ENCODE measurements at regions not wholly inside any gene's neighbourhood (a gene's known extent, or its start where the extent isn't known, plus 50 kb on each side); places are given as distances from the start of the nearest gene placed in this dataset.

GRCh38 chr6:9405825-9406224, 970.5 kb upstream of the SLC35B3 start:
- TF ChIP-seq ZNF431 (CRISPR knock-in tag; IDR thresholded peaks at IDR 0.05; ENCODE audit: borderline replicate concordance, low read depth) (no peak), CREB1 (IDR thresholded peaks at IDR 0.05) (peak; percentile 79), CREB1 (CRISPR knock-in tag; IDR thresholded peaks at IDR 0.05) (no peak)
- DNase-seq (ENCODE audit: low spot score) (no peak), ATAC-seq (no peak), FAIRE-seq (no peak)
- POLR2A ChIA-PET = no interaction called here
- 29% methylated on average over 7 of the region's 7 CpGs for whole genome bisulfite sequencing (ENCODE audit: low lambda C conversion rate)
- H3K4me3 ChIP-seq (replicated peaks in 1 of 3; ENCODE audit: insufficient read depth in 1 of 3, low read depth in 2 of 3, low read length in 3 of 3) = no peak overlapping the region
- BruUV-seq (replicated peaks) = no TSS peak
- no peaks in the 10 kb centered on the region for H3K79me2 ChIP-seq (ENCODE audit: insufficient read depth, low read length)
- no peak overlapping the region for H2AFZ ChIP-seq (ENCODE audit: low read length)
- H4K20me1 ChIP-seq (ENCODE audit: insufficient read depth, low read length) = no peaks in the 10 kb centered on the region
- in situ Hi-C loops (cut with HindIII; ENCODE audit: extremely low pct_ligation_motif_present, low pct_unique_long_range_greater_than_20kb) = loop anchor here (25.0 kb wide), 2 partner anchors 419 to 894 kb away; no protein-coding TSS in a partner anchor
- no peak overlapping the region for H3K9ac ChIP-seq (ENCODE audit: insufficient read depth, low read depth, low read length)
- no peaks in the 10 kb centered on the region for H3K36me3 ChIP-seq (replicated peaks in 1 of 2; ENCODE audit: control insufficient read depth in 1 of 2, insufficient read depth in 2 of 2, low read length in 2 of 2)
- no peaks in the 10 kb centered on the region for H3K9me3 ChIP-seq (ENCODE audit: low read length)
- H3K27ac ChIP-seq (ENCODE audit: extremely low read length, insufficient read depth, low read length) = no peak overlapping the region
- H3K4me1 ChIP-seq (ENCODE audit: insufficient read depth, low read length) = no peaks in the 10 kb centered on the region
- intact Hi-C loops (cut with micrococcal nuclease; ENCODE audit: unreplicated experiment) = no loop called here
- CTCF ChIA-PET (ENCODE audit: low intra/inter-chr PET ratio, low total read pairs) = no interaction called here
- no peaks in the 10 kb centered on the region for H3K27me3 ChIP-seq (ENCODE audit: control insufficient read depth in 1 of 2, insufficient read depth in 2 of 2, low read length in 2 of 2)
- H3K4me2 ChIP-seq (ENCODE audit: low read depth, low read length) = no peak overlapping the region

DNA sequence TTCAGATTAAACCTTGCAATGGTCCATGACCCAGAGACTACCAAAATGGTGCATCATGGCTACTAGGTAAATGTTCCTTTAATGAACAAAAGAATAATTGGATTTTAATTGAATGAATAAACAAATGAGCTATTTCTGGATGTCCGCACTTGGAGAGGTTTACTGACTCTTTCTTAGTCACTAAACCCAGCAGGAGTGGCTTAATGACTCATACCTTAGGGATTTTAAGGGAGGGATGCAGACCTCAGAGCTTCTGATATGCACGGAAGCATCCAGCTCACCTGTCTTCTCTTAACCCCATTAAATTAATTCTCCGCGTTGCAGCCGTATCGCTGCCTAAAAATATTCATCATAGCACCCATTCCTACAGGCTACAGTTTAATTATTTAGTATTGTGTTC, 970.0 kb upstream of the SLC35B3 start:
- no peak overlapping the region for H3K4me2 ChIP-seq (ENCODE audit: low read depth, low read length)
- no peaks in the 10 kb centered on the region for H3K9me3 ChIP-seq (ENCODE audit: low read length)
- no peak for DNase-seq (ENCODE audit: low spot score)
- no peak overlapping the region for H3K4me3 ChIP-seq (replicated peaks in 1 of 3; ENCODE audit: insufficient read depth in 1 of 3, low read depth in 2 of 3, low read length in 3 of 3)
- no peaks in the 10 kb centered on the region for H3K36me3 ChIP-seq (replicated peaks in 1 of 2; ENCODE audit: control insufficient read depth in 1 of 2, insufficient read depth in 2 of 2, low read length in 2 of 2)
- H3K79me2 ChIP-seq (ENCODE audit: insufficient read depth, low read length) = no peaks in the 10 kb centered on the region
- no TSS peak for BruUV-seq (replicated peaks)
- H2AFZ ChIP-seq (ENCODE audit: low read length) = no peak overlapping the region
- ChIA-PET CTCF (ENCODE audit: low intra/inter-chr PET ratio, low total read pairs) (no interaction called here), POLR2A (no interaction called here)
- H3K27me3 ChIP-seq (ENCODE audit: control insufficient read depth in 1 of 2, insufficient read depth in 2 of 2, low read length in 2 of 2) = no peaks in the 10 kb centered on the region
- intact Hi-C loops (cut with micrococcal nuclease; ENCODE audit: unreplicated experiment) = no loop called here
- FAIRE-seq = no peak
- H3K4me1 ChIP-seq (ENCODE audit: insufficient read depth, low read length) = no peaks in the 10 kb centered on the region
- H3K27ac ChIP-seq (ENCODE audit: extremely low read length, insufficient read depth, low read length) = no peak overlapping the region
- 66% methylated on average over 6 of the region's 6 CpGs for WGBS (ENCODE audit: low lambda C conversion rate)
- H3K9ac ChIP-seq (ENCODE audit: insufficient read depth, low read depth, low read length) = no peak overlapping the region
- no peak for ATAC-seq
- in situ Hi-C loops (cut with HindIII; ENCODE audit: extremely low pct_ligation_motif_present, low pct_unique_long_range_greater_than_20kb) = loop anchor here (25.0 kb wide), 2 partner anchors 418 to 893 kb away; no protein-coding TSS in a partner anchor
- H4K20me1 ChIP-seq (ENCODE audit: insufficient read depth, low read length) = no peaks in the 10 kb centered on the region
- TF ChIP-seq NR3C1 (CRISPR knock-in tag; IDR thresholded peaks at IDR 0.05) (no peak), SP2 (CRISPR knock-in tag; IDR thresholded peaks at IDR 0.05) (no peak), ZNF251 (CRISPR knock-in tag; IDR thresholded peaks at IDR 0.05) (no peak), STAG1 (CRISPR knock-in tag; IDR thresholded peaks at IDR 0.05) (no peak), ZNF33B (CRISPR knock-in tag; IDR thresholded peaks at IDR 0.05) (no peak), PRMT3 (CRISPR knock-in tag; IDR thresholded peaks at IDR 0.05; ENCODE audit: borderline replicate concordance, low read depth) (no peak), ZNF547 (CRISPR knock-in tag; IDR thresholded peaks at IDR 0.05) (no peak), GZF1 (CRISPR knock-in tag; IDR thresholded peaks at IDR 0.05) (no peak), ZNF773 (CRISPR knock-in tag; IDR thresholded peaks at IDR 0.05; ENCODE audit: borderline replicate concordance) (no peak)
- TF ChIP-seq, protein P1, sequence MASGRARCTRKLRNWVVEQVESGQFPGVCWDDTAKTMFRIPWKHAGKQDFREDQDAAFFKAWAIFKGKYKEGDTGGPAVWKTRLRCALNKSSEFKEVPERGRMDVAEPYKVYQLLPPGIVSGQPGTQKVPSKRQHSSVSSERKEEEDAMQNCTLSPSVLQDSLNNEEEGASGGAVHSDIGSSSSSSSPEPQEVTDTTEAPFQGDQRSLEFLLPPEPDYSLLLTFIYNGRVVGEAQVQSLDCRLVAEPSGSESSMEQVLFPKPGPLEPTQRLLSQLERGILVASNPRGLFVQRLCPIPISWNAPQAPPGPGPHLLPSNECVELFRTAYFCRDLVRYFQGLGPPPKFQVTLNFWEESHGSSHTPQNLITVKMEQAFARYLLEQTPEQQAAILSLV (CRISPR knock-in tag; IDR thresholded peaks at IDR 0.05; ENCODE audit: borderline replicate concordance) = no peak
- TF ChIP-seq, protein P2, sequence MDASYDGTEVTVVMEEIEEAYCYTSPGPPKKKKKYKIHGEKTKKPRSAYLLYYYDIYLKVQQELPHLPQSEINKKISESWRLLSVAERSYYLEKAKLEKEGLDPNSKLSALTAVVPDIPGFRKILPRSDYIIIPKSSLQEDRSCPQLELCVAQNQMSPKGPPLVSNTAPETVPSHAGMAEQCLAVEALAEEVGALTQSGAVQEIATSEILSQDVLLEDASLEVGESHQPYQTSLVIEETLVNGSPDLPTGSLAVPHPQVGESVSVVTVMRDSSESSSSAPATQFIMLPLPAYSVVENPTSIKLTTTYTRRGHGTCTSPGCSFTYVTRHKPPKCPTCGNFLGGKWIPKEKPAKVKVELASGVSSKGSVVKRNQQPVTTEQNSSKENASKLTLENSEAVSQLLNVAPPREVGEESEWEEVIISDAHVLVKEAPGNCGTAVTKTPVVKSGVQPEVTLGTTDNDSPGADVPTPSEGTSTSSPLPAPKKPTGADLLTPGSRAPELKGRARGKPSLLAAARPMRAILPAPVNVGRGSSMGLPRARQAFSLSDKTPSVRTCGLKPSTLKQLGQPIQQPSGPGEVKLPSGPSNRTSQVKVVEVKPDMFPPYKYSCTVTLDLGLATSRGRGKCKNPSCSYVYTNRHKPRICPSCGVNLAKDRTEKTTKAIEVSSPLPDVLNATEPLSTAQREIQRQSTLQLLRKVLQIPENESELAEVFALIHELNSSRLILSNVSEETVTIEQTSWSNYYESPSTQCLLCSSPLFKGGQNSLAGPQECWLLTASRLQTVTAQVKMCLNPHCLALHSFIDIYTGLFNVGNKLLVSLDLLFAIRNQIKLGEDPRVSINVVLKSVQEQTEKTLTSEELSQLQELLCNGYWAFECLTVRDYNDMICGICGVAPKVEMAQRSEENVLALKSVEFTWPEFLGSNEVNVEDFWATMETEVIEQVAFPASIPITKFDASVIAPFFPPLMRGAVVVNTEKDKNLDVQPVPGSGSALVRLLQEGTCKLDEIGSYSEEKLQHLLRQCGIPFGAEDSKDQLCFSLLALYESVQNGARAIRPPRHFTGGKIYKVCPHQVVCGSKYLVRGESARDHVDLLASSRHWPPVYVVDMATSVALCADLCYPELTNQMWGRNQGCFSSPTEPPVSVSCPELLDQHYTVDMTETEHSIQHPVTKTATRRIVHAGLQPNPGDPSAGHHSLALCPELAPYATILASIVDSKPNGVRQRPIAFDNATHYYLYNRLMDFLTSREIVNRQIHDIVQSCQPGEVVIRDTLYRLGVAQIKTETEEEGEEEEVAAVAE (CRISPR knock-in tag; IDR thresholded peaks at IDR 0.05; ENCODE audit: borderline replicate concordance) = no peak
- TF ChIP-seq, protein P3, sequence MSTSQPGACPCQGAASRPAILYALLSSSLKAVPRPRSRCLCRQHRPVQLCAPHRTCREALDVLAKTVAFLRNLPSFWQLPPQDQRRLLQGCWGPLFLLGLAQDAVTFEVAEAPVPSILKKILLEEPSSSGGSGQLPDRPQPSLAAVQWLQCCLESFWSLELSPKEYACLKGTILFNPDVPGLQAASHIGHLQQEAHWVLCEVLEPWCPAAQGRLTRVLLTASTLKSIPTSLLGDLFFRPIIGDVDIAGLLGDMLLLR (CRISPR knock-in tag; IDR thresholded peaks at IDR 0.05) = no peak

All from HepG2 (cell line).